Lung (tissue), 11 donors: ENCODE measurements at regions not wholly inside any gene's neighbourhood (a gene's known extent, or its start where the extent isn't known, plus 50 kb on each side); places are given as distances from the start of the nearest gene placed in this dataset.

Experiments
- ATAC-seq: fragments of 200-7000 bp; cut with Tn5 transposase; one replicate; pipeline ENCODE4 v1.9.1; 2020; ENCODE audit warnings: moderate number of reproducible peaks; ENCODE audit not compliant: insufficient read depth, low FRiP score
- DNase-seq, 3 donors: peaks; one replicate each; pipeline ENCODE4 v3.0.0-alpha.2; 2013 to 2017
- H3K27ac ChIP-seq, 2 donors: one replicate each; pipeline ENCODE4 v1.5.1; 2013; ENCODE audit warnings: mild to moderate bottlenecking in 2 of 2, moderate library complexity in 2 of 2, control low read depth in 1 of 2, inconsistent platforms in 1 of 2, low read depth in 1 of 2, low read length in 1 of 2
- H3K27me3 ChIP-seq, 3 donors: one replicate each; pipeline ENCODE4 v1.5.1; 2013; ENCODE audit warnings: low read length in 2 of 3; ENCODE audit not compliant: control insufficient read depth in 3 of 3, insufficient read depth in 3 of 3
- H3K36me3 ChIP-seq, 4 donors: one replicate each; pipeline ENCODE4 v1.5.1; 2013; ENCODE audit warnings: low read length in 4 of 4, mild to moderate bottlenecking in 1 of 4, moderate library complexity in 1 of 4; ENCODE audit not compliant: control insufficient read depth in 4 of 4, insufficient read depth in 4 of 4
- H3K4me1 ChIP-seq, 5 donors: one replicate each; pipeline ENCODE4 v1.5.1; 2013; ENCODE audit warnings: low read length in 5 of 5, mild to moderate bottlenecking in 2 of 5, moderate library complexity in 1 of 5; ENCODE audit not compliant: control insufficient read depth in 5 of 5, insufficient read depth in 5 of 5
- H3K4me3 ChIP-seq: one replicate; pipeline ENCODE4 v1.5.1; 2013; ENCODE audit warnings: mild to moderate bottlenecking, control low read depth, moderate library complexity
- H3K9ac ChIP-seq, 2 donors: one replicate each; pipeline ENCODE4 v1.5.1; 2013; ENCODE audit warnings: low read length in 2 of 2, control low read depth in 1 of 2; ENCODE audit not compliant: insufficient read depth in 1 of 2
- H3K9me3 ChIP-seq, 4 donors: one replicate each; pipeline ENCODE4 v1.5.1; 2013; ENCODE audit warnings: low read length in 3 of 4, mild to moderate bottlenecking in 1 of 4, moderate library complexity in 1 of 4; ENCODE audit not compliant: control insufficient read depth in 4 of 4, insufficient read depth in 3 of 4
- WGBS, 2 donors: extraction: QIAGEN DNeasy Blood & Tissue Kit; methylation state at CpG; one replicate each; pipeline ENCODE4 v1.1.7; 2013; 5-methylcytosine and 5-hydroxymethylcytosine counted together
- TF ChIP-seq, protein P1 (sequence below): IDR thresholded peaks from 2 replicates; pipeline ENCODE4 v1.5.1; 2012; ENCODE audit warnings: mild to moderate bottlenecking; ENCODE audit errors: control extremely low read depth, extremely low read depth
- donor health status: control.
- donor health status: control.
- donor health status: Bipolar disorder and iron deficiency.
- donor health status: healthy.
- donor health status: DM: yes; HTN: yes; CAD: no.

GRCh38 chr1:5565281-5566125, 426.7 kb downstream of the NPHP4 start:
- Histone ChIP-seq H3K4me1 (no peaks in the 10 kb centered on the region), H3K36me3 (no peaks in the 10 kb centered on the region), H3K9ac (no peak overlapping the region), H3K27me3 (no peaks in the 10 kb centered on the region), H3K27ac (no peak overlapping the region), H3K9me3 (peaks cover 0 to 8% (median 2%) of the 10 kb centered on the region in 4 donors), H3K4me3 (no peak overlapping the region)
- TF ChIP-seq, protein P1, sequence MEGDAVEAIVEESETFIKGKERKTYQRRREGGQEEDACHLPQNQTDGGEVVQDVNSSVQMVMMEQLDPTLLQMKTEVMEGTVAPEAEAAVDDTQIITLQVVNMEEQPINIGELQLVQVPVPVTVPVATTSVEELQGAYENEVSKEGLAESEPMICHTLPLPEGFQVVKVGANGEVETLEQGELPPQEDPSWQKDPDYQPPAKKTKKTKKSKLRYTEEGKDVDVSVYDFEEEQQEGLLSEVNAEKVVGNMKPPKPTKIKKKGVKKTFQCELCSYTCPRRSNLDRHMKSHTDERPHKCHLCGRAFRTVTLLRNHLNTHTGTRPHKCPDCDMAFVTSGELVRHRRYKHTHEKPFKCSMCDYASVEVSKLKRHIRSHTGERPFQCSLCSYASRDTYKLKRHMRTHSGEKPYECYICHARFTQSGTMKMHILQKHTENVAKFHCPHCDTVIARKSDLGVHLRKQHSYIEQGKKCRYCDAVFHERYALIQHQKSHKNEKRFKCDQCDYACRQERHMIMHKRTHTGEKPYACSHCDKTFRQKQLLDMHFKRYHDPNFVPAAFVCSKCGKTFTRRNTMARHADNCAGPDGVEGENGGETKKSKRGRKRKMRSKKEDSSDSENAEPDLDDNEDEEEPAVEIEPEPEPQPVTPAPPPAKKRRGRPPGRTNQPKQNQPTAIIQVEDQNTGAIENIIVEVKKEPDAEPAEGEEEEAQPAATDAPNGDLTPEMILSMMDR, result no peak
- WGBS, 2 donors, result 58 to 76% methylated on average over 19 of the region's 19 CpGs
- ATAC-seq (no peak), DNase-seq (no peak)

- Histone ChIP-seq H3K27me3 (no peaks in the 10 kb centered on the region), H3K27ac (no peak overlapping the region), H3K4me1 (no peaks in the 10 kb centered on the region), H3K36me3 (no peaks in the 10 kb centered on the region), H3K9me3 (peaks cover 0 to 8% (median 2%) of the 10 kb centered on the region in 4 donors), H3K9ac (no peak overlapping the region), H3K4me3 (no peak overlapping the region)
- ATAC-seq (no peak), DNase-seq (no peak)
- 83% methylated on average over 8 to 10 of the region's 10 CpGs for WGBS, 2 donors
- TF ChIP-seq, protein P1, result no peak
These were observed 427.5 kb downstream of the NPHP4 start for GRCh38 chr1:5564578-5565257.

DNA sequence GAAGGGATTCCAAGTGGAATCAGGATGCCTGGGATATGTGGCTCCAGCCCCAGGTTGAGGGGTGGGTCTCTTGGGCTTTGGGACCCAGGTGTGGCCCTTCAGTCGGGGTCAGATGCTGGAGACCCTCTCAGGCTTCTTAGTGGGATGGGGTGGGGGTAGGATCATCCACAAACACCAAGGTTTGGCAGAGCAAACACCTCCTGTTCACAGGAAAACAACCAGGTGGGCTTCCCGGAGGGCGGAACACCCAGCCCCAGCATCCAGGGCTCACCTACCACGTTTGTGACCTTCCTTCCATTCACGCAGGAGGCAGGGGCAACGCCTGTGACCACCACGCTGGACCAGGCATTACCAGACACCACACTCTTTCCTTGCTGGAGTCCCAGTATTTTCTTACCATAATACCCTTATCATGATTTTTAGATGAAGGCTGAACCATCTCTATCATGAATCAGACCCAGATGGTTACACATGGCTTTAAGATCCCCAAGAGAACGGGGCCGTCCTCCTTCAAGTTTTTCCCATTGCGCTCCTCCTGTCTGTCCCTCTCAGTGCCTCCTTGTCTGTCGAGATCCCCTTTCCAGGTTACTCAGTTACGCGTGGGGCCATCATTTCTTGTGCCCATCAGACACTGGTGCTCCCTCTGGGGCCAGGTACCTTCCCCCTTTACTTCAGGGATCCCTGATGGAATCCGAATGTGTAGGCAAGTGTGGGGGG, 428.2 kb downstream of the NPHP4 start:
- no peak overlapping the region for H3K9ac ChIP-seq
- DNase-seq (no peak), ATAC-seq (no peak)
- H3K9me3 ChIP-seq, result peaks cover 0 to 8% (median under 1%) of the 10 kb centered on the region in 4 donors
- H3K27ac ChIP-seq, result no peak overlapping the region
- TF ChIP-seq, protein P1, result no peak
- 81 to 87% methylated on average over 14 of the region's 14 CpGs for whole genome bisulfite sequencing, 2 donors
- no peaks in the 10 kb centered on the region for H3K27me3 ChIP-seq
- H3K36me3 ChIP-seq, result no peaks in the 10 kb centered on the region
- H3K4me3 ChIP-seq, result no peak overlapping the region
- no peaks in the 10 kb centered on the region for H3K4me1 ChIP-seq
